Astrocyte (in vitro differentiated cells and primary cell): ENCODE measurements at regions not wholly inside any gene's neighbourhood (a gene's known extent, or its start where the extent isn't known, plus 50 kb on each side); places are given as distances from the start of the nearest gene placed in this dataset.

ENCODE experiments used
- DNase-seq: peaks from one replicate; pipeline ENCODE4 v3.0.0-alpha.2; 2010; ENCODE audit warnings: low read depth
- FAIRE-seq: peaks from 2 replicates; lab custom pipeline; 2011; peaks lifted over from hg19 to GRCh38; lab: Jason Lieb, UNC
- H2AFZ ChIP-seq: 2 replicates; pipeline ENCODE4 v1.6.0; 2012; ENCODE audit warnings: low read depth, low read length, inconsistent platforms
- H3K27ac ChIP-seq: 2 replicates; pipeline ENCODE4 v1.5.1; 2011; ENCODE audit warnings: low read depth, low read length, inconsistent platforms
- H3K27me3 ChIP-seq: 2 replicates; pipeline ENCODE4 v1.6.0; 2011; ENCODE audit warnings: low read length, inconsistent platforms; ENCODE audit not compliant: insufficient read depth
- H3K36me3 ChIP-seq: 2 replicates; pipeline ENCODE4 v1.5.1; 2011; ENCODE audit warnings: low read length, inconsistent platforms; ENCODE audit not compliant: insufficient read depth
- H3K4me1 ChIP-seq: 2 replicates; pipeline ENCODE4 v1.5.1; 2011; ENCODE audit warnings: low read length, inconsistent platforms; ENCODE audit not compliant: insufficient read depth
- H3K4me2 ChIP-seq: 2 replicates; pipeline ENCODE4 v1.6.0; 2012; ENCODE audit warnings: low read length, inconsistent platforms
- H3K4me3 ChIP-seq: 2 replicates; pipeline ENCODE4 v1.5.1; 2011; ENCODE audit warnings: low read depth, mild to moderate bottlenecking, low read length, inconsistent platforms; ENCODE audit not compliant: insufficient read depth
- H3K79me2 ChIP-seq: 2 replicates; pipeline ENCODE4 v1.6.0; 2012; ENCODE audit warnings: mild to moderate bottlenecking, low read length, inconsistent platforms; ENCODE audit not compliant: insufficient read depth
- H3K9ac ChIP-seq: 2 replicates; pipeline ENCODE4 v1.6.0; 2012; ENCODE audit warnings: mild to moderate bottlenecking, low read length, inconsistent platforms
- H3K9me3 ChIP-seq: 2 replicates; pipeline ENCODE4 v1.5.1; 2012; ENCODE audit warnings: low read depth, mild to moderate bottlenecking, low read length, inconsistent platforms; ENCODE audit not compliant: insufficient read depth
- H4K20me1 ChIP-seq: 2 replicates; pipeline ENCODE4 v1.6.0; 2012; ENCODE audit warnings: low read length, inconsistent platforms; ENCODE audit not compliant: insufficient read depth
- H3K27ac Mint-ChIP-seq: one replicate; pipeline ENCODE4 v1.8.0; 2021; ENCODE audit warnings: mild to moderate bottlenecking, mixed read lengths; ENCODE audit not compliant: unreplicated experiment
- H3K27me3 Mint-ChIP-seq: one replicate; pipeline ENCODE4 v1.8.0; 2021; ENCODE audit warnings: low read depth, mixed read lengths; ENCODE audit not compliant: unreplicated experiment
- H3K36me3 Mint-ChIP-seq: one replicate; pipeline ENCODE4 v1.8.0; 2021; ENCODE audit warnings: low read depth, mixed read lengths; ENCODE audit not compliant: unreplicated experiment
- H3K4me1 Mint-ChIP-seq: one replicate; pipeline ENCODE4 v1.8.0; 2021; ENCODE audit warnings: low read depth, mixed read lengths; ENCODE audit not compliant: unreplicated experiment
- H3K4me3 Mint-ChIP-seq: one replicate; pipeline ENCODE4 v1.8.0; 2021; ENCODE audit warnings: mild to moderate bottlenecking, moderate library complexity, mixed read lengths; ENCODE audit not compliant: unreplicated experiment
- H3K9me3 Mint-ChIP-seq: one replicate; pipeline ENCODE4 v1.8.0; 2021; ENCODE audit warnings: mild to moderate bottlenecking, mixed read lengths; ENCODE audit not compliant: unreplicated experiment
- CTCF ChIP-seq: IDR thresholded peaks from 2 replicates; pipeline ENCODE4 v1.5.1; 2011; ENCODE audit warnings: low read depth, mild to moderate bottlenecking, inconsistent platforms, low read length, moderate library complexity; ENCODE audit not compliant: insufficient read depth
- EZH2 ChIP-seq: IDR thresholded peaks from 2 replicates; pipeline ENCODE4 v1.6.1; 2012; ENCODE audit warnings: mild to moderate bottlenecking, low read length, inconsistent platforms; ENCODE audit not compliant: insufficient read depth

GRCh38 chr1:193471981-193472380 is 285.6 kb upstream of the B3GALT2 start:
- H3K4me1 ChIP-seq, result no peaks in the 10 kb centered on the region
- H3K9me3 Mint-ChIP-seq, result peaks cover 5% of the 10 kb centered on the region
- no peak for FAIRE-seq

GRCh38 chr1:193463326-193463932 is 277.0 kb upstream of the B3GALT2 start:
- Mint-ChIP-seq H3K9me3 (no peaks in the 10 kb centered on the region), H3K4me1 (peaks cover 14% of the 10 kb centered on the region), H3K4me3 (no peak overlapping the region), H3K36me3 (no peaks in the 10 kb centered on the region), H3K27ac (no peak overlapping the region), H3K27me3 (no peaks in the 10 kb centered on the region)
- Histone ChIP-seq H3K9ac (no peak overlapping the region), H3K4me1 (no peaks in the 10 kb centered on the region), H3K4me2 (peak overlapping the region; percentile 5), H2AFZ (no peak overlapping the region), H4K20me1 (no peaks in the 10 kb centered on the region), H3K27ac (no peak overlapping the region), H3K36me3 (no peaks in the 10 kb centered on the region), H3K27me3 (no peaks in the 10 kb centered on the region), H3K9me3 (no peaks in the 10 kb centered on the region), H3K79me2 (no peaks in the 10 kb centered on the region), H3K4me3 (no peak overlapping the region)
- FAIRE-seq (no peak), DNase-seq (no peak)
- TF ChIP-seq EZH2 (no peak), CTCF (no peak)

More at GRCh38 chr1:193471981-193472380, 285.6 kb upstream of the B3GALT2 start:
- no peak overlapping the region for H2AFZ ChIP-seq
- H3K9ac ChIP-seq, result no peak overlapping the region
- H3K9me3 ChIP-seq, result no peaks in the 10 kb centered on the region
- no peak for TF ChIP-seq EZH2
- no peak for TF ChIP-seq CTCF
- no peak overlapping the region for H3K27ac ChIP-seq
- no peaks in the 10 kb centered on the region for H3K27me3 ChIP-seq
- Mint-ChIP-seq H3K4me1 (no peaks in the 10 kb centered on the region), H3K36me3 (no peaks in the 10 kb centered on the region), H3K27me3 (no peaks in the 10 kb centered on the region), H3K27ac (no peak overlapping the region), H3K4me3 (no peak overlapping the region)
- H3K79me2 ChIP-seq, result no peaks in the 10 kb centered on the region
- H4K20me1 ChIP-seq, result no peaks in the 10 kb centered on the region
- H3K4me2 ChIP-seq, result no peak overlapping the region
- peak; percentile 44 for DNase-seq
- no peaks in the 10 kb centered on the region for H3K36me3 ChIP-seq
- no peak overlapping the region for H3K4me3 ChIP-seq

- no peaks in the 10 kb centered on the region for H3K27me3 Mint-ChIP-seq
- Histone ChIP-seq H3K27ac (no peak overlapping the region), H3K9me3 (no peaks in the 10 kb centered on the region), H3K36me3 (no peaks in the 10 kb centered on the region), H3K4me1 (no peaks in the 10 kb centered on the region), H3K79me2 (no peaks in the 10 kb centered on the region), H4K20me1 (no peaks in the 10 kb centered on the region), H3K4me2 (peak overlapping the region; percentile 5), H2AFZ (no peak overlapping the region), H3K27me3 (no peaks in the 10 kb centered on the region), H3K9ac (no peak overlapping the region), H3K4me3 (no peak overlapping the region)
- no peak overlapping the region for H3K27ac Mint-ChIP-seq
- H3K9me3 Mint-ChIP-seq, result no peaks in the 10 kb centered on the region
- no peak overlapping the region for H3K4me3 Mint-ChIP-seq
- FAIRE-seq (no peak), DNase-seq (peak; percentile 89)
- no peaks in the 10 kb centered on the region for H3K36me3 Mint-ChIP-seq
- TF ChIP-seq CTCF (no peak), EZH2 (no peak)
- H3K4me1 Mint-ChIP-seq, result peaks cover 14% of the 10 kb centered on the region
These were observed 276.4 kb upstream of the B3GALT2 start for GRCh38 chr1:193462629-193463320.
